ENCODE measurements at regions not wholly inside any gene's neighbourhood (a gene's known extent, or its start where the extent isn't known, plus 50 kb on each side); places are given as distances from the start of the nearest gene placed in this dataset.

- no peak for TF ChIP-seq MAX (IDR thresholded peaks at IDR 0.05; ENCODE audit: low read depth)
- TF ChIP-seq JUND (IDR thresholded peaks at IDR 0.05): no peak
- TF ChIP-seq, protein P1, sequence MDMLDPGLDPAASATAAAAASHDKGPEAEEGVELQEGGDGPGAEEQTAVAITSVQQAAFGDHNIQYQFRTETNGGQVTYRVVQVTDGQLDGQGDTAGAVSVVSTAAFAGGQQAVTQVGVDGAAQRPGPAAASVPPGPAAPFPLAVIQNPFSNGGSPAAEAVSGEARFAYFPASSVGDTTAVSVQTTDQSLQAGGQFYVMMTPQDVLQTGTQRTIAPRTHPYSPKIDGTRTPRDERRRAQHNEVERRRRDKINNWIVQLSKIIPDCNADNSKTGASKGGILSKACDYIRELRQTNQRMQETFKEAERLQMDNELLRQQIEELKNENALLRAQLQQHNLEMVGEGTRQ (IDR thresholded peaks at IDR 0.05; ENCODE audit: borderline replicate concordance, low read depth, low read length): no peak
- TF ChIP-seq CHD2 (IDR thresholded peaks at IDR 0.05; ENCODE audit: low read length, partially characterized antibody): no peak
These were observed 72.1 kb upstream of the STK32A start for GRCh38 chr5:147162740-147163139.
